ENCODE measurements at regions not wholly inside any gene's neighbourhood (a gene's known extent, or its start where the extent isn't known, plus 50 kb on each side); places are given as distances from the start of the nearest gene placed in this dataset.

DNA sequence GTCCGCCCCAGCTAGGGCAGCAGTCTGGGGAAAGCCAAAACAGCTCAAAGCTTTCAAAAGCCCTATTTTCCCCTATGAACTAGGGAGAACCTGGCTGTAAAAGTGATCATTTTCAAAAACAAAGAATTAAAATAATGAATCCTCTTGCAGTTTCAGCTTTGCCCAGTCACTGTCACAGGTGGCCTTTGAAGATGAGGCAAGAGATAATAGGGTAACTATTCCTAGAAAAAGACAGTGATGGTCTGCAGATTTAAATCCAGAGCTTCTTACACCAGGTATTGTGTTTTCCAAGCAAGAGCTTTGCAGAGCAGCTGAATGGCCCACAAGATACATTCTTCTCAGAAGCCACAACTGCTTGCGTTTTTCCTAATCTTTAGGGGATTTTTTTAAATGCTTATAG lies 80.2 kb upstream of the NUDT4 start:
- DNase-seq (ENCODE audit: low read depth, low spot score): no peak

DNA sequence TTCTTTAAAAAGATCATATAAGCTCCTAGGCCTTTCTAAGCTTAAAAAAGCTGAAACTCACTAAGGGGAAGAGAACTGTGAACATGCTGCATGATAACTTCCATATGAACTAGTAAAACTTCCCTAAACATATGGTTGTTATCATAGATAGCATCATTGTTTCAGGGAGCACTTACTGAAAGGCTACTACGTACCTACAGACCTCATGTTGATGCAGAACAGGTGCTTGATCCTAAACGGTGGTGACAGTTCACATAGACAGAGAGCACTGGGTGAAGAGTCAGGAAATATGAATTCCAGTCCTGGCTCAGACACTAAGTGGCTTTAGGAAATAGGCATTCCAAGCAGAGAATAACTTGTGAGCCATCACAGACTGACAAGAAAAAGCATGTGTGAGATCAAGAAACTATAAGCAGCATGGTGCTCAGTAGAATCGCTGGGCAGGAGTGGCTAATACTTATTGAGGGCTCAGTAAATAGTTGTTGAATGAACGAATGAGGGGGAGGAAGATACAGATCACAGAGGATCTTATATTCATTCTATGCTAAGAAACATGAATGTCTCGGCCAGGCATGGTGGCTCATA lies 78.4 kb upstream of the NUDT4 start:
- DNase-seq (ENCODE audit: low read depth, low spot score): no peak

DNA sequence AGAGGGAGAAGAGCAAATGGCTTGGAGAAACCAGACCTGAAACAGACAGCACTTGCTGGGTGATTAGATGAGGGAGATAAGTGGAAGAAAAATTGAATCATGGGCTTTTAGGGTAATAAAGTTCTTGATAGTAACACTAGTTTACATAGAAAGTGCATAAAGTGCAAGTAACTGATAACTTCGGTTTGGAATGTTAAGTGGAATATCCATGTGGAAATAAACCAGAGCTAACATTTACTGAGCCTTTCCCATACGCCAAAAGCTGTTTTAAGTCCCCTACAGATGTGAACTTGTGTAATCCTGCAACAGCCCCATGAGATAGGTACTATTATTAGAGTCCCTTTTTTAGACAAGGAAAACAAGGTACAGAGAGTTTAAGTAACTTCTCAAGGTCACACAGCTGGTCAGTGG lies 77.1 kb upstream of the NUDT4 start:
- no peak for DNase-seq (ENCODE audit: low read depth, low spot score)

DNA sequence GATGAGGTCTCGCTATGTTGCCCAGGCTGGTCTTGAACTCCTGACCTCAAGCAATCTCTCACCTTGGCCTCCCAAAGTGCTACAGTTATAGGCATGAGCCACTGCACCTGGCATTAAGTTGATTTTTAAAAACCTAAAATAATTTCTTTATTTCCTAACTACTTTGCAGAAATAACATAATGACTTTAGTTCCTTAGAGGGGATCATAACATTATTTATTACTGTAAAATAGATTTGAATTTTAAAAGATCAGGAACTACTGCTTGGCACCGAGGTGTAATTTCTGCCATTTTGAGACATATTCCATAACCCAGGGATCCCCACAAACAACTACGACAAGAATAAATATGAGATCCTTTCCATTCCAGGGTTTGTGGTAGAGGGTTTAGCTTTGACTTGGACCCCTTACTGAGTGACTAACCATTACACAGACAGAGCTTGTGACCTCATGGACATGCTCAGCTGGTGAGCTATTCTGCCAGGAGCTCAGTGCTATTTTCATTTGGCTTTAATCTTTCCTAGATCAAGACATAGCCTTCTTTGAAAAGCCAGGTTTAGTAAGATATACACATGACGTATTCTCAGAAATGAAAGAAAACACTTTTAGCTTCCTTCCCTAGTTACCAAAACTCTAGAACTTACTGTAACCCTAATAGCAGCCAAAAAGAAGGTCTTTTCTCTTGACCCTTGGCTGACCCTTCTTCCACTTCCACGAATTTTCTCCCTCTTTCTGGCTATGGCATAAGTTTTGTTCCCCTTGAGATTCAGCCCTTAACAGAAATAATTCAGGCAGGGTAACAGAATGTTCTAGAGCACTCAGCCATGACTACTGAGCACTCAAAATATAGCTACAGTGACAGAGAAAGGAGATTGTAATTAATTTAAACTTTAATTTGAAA lies 75.1 kb upstream of the NUDT4 start:
- DNase-seq (ENCODE audit: low read depth, low spot score): no peak

DNA sequence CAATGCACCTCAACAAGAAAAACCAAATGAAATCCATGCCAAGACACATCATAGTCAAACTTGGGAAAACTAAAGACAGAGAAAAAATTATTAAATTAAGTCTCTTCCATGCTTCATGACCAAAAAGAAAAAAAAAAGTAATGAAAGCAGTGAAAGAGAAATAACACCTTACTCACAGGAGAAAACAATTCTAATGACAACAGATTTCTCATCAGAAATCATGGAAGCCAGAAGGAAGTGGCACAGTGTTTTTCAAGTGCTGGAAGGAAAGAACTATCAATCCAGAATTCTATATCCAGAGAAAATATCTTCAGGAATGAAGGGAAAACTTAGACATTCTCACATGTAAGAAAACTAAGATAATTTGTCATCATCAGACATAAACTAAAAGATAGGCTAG lies 71.1 kb upstream of the NUDT4 start:
- DNase-seq (ENCODE audit: low read depth, low spot score): no peak

DNA sequence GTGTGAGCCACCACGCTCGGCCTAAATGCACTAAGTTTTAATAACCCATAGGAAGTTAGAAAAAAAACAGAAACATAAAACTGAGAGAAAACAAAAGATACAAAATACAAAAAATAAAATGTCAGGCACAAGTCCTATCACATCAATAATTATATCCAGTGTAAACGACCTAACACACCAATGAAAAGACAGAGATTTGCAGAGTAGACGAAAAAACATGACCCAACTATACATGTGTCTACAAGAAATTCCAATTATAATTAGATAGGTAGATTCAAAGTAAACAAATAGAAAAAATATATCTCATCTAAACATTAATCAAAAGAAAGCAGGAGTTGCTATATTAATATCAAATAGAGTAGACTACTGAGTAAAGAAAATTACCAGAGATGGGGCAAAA lies 69.4 kb upstream of the NUDT4 start:
- DNase-seq (ENCODE audit: low read depth, low spot score): no peak

DNA sequence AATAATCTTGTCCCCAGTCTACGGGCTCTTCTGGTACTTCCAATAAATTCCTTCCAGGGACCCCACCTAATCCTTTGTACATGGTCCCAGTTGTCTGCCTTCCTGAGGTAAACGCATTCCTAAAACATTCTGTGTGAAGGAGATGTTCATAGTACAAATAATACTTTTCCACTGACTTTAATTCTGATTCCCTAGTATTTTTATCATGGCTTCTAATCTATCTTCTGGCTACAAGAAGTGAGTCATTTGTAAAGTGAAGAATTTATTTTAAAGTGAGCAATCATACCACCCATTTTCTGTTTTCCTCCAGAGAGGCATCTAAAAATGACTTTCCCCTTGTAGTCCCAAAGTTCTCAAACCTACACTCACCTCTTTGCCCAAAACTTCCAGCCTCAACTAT lies 65.9 kb upstream of the NUDT4 start:
- DNase-seq (ENCODE audit: low read depth, low spot score): no peak

DNA sequence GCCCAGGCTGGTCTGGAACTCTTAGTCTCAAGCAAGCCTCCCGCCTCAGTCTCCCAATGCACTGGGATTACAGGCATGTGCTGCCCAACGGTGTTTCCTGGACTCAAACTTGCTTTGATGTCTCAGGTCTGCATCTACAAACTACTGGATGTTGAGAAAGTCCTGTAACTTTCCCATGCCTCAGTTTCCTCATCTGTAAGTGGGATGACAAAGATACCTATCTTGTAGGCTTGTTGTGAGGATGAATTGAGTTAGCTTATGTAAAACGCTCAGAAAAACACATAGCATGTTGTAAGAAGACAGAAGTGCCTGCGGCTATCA lies 63.6 kb upstream of the NUDT4 start:
- DNase-seq (ENCODE audit: low read depth, low spot score): no peak

DNA sequence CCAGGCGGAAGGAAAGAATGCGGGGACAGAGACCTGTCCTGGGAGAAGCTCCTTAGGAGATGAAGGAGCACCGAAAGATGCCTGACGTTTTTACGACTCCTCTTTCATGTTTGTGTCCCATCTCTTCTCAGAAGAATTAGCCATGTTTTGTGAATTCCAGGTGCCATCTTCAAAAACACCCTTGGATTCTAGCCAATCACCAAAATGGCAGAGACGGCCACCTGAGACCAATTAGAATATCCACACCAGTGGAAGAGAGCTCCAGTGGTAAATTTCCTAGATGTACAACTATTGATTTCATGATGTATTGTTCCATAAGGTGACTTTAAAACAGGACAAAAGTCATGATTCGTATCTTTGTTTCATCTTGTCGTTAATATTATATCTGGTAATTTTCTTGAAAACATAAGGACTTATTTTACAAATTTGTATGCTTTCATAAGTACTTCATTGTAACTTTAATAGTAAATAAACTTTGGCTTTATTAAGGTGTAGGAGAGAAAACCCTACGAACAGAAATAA lies 62.3 kb upstream of the NUDT4 start:
- no peak for DNase-seq (ENCODE audit: low read depth, low spot score)

DNA sequence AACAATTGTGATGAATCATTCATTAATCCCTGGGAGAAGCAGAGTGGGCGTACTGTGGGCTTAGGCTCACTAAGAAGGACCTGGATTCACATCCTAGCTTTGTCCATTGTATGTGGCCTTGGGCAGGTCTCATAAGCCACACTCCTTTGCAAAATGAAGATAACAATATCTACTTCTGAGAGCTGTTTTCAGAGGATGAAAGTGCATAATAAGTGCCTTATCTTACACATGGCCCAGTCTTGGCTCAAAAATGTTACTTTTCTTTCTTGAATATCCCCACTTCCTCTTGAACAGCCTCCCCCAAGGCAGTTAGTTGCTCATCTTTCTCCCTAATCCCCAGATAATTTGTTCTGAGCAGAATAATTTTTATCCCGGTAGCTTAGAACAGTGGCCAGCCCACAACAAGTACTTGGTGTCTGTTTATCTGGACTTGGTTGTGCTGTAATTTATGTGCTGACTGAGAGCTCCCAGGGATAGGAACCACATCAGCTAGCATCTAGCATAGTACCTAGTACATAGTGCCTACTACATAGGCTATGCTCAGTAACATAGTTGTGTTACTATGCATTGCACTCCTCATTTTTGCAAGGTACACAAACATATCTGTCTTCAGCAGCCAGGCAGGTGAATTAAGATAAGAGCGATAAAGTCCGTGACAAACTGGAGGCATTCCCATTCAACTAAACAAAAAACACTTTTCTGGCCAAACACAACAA lies 61.7 kb upstream of the NUDT4 start:
- DNase-seq (ENCODE audit: low read depth, low spot score): no peak

DNA sequence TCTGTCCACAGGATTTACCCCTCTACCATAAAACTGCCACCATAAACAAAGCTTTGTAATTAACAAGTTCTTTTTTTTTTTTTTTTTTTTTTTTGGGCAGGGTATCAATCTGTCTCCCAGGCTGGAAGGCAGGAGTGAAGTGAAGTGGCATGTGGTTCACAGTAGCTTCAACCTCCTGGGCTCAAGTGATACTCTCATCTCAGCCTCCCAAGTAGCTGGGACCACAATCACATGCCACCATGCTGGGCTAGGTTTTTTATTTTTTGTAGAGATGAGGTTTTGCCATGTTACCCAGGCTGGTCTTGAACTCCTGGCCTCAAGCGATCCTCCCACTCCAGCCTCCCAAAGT lies 61.1 kb upstream of the NUDT4 start:
- no peak for DNase-seq (ENCODE audit: low read depth, low spot score)

DNA sequence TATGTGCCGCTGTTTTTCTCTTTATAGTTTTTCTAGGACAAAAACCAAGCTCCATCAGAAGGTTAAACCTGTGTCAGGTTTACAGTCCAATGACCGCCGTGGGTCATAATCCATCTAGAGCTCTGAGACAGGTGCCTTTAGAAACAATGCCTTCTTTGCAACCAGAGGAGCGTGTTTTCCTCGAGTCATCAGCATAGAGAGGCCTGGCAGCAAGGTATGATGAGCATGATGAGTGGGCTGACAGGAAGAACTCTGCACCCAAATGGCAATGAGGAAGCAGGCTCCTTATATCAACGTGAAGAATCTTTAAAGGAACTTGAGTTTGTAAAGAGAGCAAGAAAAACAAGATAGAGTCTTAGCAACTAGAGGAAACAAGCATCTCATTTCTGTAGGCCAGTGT lies 60.5 kb upstream of the NUDT4 start:
- no peak for DNase-seq (ENCODE audit: low read depth, low spot score)

DNA sequence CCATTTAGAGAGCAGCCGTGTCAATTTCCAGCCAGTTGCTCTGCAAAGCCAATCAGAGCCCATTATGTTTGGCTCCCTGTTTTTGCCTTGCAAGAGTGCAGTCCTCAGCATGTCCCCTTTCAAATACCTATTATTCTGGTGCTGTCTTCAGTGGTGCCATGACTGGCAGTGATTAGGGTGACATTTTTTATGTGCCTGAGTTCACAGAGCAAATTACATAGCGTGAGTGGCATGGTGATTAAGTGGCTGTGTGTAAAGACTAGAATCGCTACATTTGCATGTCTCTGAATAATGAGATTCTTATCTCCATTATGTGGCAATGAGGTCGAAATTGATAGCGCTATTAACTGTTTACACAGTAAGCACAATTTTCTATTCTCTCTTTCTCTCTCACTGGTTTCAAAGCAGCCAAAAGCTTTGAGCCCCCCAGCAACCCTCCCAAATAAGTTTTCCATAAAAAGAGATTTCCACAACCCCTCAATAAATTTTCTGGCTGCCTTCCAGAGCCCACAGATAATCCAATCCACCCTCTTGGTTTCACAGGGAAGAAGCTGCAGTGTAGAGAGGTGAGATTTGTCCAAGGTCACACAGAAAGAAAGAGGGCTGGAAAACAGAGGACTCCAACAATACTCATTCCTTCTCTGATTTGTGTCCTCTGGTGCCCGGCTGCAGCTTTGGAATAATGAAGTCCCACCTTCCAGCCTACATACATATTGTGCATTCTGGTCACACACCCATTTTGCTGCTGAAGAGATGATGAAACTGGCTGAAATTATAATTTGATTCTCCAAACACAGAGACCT lies 58.8 kb upstream of the NUDT4 start:
- no peak for DNase-seq (ENCODE audit: low read depth, low spot score)

DNA sequence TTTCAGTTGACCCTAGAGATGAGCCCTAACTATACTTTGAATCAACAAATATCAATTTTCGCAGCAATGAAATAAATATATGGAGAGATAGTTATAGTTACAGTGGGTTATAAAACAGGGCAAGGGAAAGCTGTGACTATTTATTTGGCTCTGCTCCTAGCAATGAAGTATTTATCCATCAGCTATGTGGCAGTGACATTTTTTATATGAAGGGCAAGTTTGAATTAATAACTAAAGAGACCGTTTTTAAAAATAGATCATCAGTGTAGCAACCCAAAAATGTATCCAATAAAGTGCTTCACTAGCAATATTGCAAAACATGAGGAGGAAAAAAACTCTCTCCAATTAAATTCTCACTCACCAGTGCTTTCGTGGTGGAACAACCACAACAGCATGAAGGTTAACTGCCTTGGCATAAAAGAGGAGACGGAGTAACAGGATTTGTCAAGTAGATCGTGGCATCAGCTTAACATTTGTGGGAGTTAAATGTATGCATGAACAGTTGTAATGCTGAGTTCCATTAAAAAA lies 58.1 kb upstream of the NUDT4 start:
- DNase-seq (ENCODE audit: low read depth, low spot score): no peak

DNA sequence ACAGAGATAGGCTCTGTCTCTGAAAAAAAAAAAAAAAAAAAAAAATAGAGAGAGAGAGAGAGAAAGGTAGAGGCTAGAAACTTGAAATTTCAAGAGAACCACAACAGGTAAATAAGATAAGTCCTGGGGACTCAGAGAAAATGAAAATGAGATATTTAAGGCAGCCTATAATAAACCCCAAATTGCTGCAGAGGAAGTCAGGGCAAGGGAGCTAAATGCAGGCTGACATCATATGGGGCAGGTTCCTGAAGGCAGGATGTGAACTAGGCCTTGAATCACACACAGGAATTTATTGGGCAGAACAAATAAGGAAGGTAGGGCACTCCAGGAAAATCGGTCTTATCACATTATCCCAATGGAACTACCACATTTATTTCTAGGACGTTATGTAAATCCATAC lies 54.9 kb upstream of the NUDT4 start:
- no peak for DNase-seq (ENCODE audit: low read depth, low spot score)

DNA sequence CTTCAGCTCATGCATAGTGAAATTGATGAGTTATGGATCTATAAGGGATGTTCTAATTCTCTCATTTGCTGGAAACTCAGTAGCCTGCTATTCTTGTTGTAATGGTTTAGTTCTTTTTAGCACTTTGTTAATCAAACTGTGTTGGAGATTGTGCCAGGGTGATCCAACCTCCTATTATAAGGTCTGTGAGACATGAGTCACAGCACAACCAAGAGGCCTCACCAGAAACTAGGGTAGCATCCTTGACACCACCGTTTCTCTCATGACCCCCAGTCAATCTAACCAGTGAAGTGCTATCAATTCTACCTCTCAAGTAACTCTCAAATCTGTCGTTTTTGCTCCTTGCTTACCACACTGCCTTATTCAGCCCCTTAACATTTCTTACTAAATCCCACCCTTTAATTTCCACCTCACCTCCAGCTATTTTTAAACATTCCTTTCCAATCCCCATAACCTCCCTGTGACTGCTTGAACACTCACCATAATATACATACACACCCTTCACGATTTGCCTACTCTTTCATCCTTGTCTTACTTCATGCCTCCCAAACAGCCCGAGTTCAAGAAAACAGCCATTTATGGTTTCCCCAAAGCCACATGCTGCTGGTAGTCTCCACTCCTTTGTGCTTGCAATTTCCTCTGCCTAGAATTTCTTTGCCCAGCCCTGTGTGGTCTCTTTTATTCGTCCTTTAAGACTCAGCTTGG lies 53.9 kb upstream of the NUDT4 start:
- no peak for DNase-seq (ENCODE audit: low read depth, low spot score)

DNA sequence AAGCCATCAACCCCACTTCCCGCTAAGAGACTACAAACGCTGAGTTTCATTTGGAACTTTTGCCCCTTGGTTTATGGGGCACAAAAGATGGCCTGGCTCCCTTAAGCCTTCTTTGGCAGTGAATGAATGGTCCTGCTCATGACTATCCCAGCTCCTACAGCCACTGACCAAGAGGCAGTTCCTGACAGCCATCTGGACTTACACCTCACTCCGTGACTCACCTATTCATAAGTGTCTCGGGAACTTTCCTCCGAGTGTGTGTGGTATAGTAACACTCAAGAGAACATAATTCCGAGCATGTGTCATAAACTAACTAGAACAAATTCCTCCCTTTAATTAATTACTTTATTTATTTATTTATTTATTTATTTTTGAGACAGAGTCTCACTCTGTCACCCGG lies 51.9 kb upstream of the NUDT4 start:
- DNase-seq (ENCODE audit: low read depth, low spot score): no peak
